Hematopoietic multipotent progenitor cell treated with erythropoietin and hydrocortisone succinate and interleukin-3 and kit ligand, for 8 days (in vitro differentiated cells): ENCODE measurements at regions not wholly inside any gene's neighbourhood (a gene's known extent, or its start where the extent isn't known, plus 50 kb on each side); places are given as distances from the start of the nearest gene placed in this dataset.
"Not testable (repeated sequence)": the region's sequence is repeated elsewhere in the genome, so short reads cannot be mapped to it uniquely, and the experiment has no call there.

Experiments
- DNase-seq: peaks from one replicate; pipeline ENCODE4 v3.0.0-alpha.2; 2015

DNA sequence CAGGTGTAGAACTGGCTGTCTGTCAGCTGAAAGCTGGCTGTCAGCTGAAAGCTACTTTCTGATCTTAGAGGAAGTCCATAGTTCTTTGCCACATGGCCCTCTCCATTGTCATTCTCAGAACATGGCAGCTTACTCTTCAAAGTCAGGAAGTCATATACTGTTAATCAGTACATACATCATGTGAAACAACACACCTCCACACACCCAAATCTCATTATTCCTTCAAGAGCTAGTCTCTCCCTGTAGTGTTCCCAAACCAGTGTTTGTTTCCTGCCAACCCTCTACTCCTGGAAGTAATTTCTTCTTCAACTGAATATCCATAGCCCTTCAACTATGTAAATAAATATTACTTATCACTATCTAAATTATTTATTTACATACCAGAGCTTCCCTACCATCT is 58.9 kb downstream of the OR5AK2 start:
- DNase-seq = no peak

- DNase-seq = no peak
These were observed 61.0 kb downstream of the OR5AK2 start for GRCh38 chr11:57049749-57050148.

GRCh38 chr11:57054817-57055216 is 66.1 kb downstream of the OR5AK2 start:
- DNase-seq = no peak

GRCh38 chr11:57055744-57056143 is 67.0 kb downstream of the OR5AK2 start:
- DNase-seq = no peak

DNA sequence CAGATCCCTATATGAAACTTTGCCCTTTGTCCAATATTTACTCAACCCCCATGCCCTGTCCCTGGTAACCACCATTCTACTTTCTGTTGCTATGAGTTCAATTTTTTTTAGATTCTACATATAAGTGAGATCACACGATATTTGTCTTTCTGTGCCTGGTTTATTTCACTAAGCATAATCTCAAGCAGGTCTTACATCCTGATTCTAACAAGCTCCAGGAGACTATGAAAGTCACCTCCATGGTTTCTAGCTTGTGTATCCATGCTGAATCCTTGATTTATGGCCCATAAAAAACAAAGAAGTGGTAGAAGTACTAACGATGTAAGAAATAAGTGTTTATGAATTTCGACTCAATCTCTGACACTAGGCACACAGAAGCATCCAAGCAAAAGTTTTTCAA is 68.0 kb downstream of the OR5AK2 start:
- no peak for DNase-seq

DNA sequence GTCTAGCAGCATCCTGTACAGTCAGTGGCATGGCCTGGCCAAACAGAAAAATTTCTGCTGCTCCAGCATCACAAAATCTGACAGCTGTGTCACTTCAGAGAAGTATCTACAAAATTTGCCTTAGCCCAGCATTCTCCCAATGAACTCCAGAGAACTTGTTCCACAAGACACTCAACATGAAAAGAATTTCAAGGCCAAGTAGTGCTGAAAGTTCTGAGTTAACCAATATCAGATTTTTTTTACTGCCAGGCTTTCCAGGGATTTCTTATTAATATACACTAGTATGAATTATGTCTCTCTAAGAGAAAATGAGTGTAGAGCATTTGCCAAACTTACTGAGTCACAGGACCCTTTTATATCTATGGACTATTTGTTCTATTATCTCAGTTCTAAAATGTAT is 68.8 kb downstream of the OR5AK2 start:
- no peak for DNase-seq

DNA sequence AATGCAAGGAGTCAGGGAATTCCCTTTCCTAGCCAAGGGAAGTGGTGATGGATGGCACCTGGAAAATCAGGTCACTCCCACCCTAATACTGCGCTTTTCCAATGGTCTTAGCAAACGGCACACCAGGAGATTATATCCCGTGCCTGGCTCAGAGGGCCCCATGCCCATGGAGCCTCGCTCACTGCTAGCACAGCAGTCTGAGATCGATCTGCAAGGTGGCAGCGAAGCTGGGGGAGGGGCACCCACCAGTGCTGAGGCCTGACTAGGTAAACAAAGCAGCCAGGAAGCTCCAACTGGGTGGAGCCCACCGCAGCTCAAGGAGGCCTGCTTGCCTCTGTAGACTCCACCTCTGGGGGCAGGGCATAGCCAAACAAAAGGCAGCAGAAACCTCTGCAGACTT is 74.2 kb downstream of the OR5AK2 start:
- DNase-seq = not testable (repeated sequence)

DNA sequence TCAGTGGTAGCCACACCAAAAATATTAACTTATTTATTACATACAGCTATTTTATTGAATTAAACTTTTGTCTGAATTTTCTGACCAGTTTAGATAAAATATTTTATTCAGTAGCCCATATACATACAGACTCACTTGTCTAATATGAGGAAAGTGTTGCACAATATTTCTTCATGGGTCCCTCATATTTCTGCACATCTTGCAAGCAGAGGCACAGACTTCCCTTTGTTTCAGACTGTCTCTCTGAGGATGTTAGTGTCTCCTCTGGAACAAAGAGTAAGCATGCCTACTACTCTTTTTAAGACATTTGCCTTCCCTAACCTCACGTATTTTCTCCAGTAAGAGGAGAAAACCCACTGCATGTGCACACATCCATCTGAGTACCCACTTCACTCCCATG is 81.2 kb downstream of the OR5AK2 start:
- no peak for DNase-seq

GRCh38 chr11:57071829-57072228 is 83.1 kb downstream of the OR5AK2 start:
- no peak for DNase-seq

GRCh38 chr11:57072640-57073039 is 83.9 kb downstream of the OR5AK2 start:
- no peak for DNase-seq

DNA sequence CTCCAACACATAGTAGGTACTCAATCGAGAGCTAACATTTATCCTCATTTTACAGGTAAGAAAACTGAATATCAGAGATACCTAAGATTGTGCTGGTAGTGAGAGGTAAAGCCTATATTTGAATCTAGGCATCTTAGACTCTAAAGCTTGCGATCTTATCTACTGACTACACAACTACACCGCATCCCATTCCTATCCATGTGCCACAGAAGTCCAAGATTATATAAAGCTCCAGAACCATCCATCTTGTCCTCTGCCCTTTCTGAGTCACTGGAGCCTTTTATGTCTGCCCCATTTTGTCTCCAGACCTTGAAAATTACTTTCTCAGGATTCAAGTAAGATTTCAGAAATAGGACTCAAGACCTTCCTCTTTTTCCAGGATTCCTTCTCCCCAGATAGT is 84.4 kb downstream of the OR5AK2 start:
- DNase-seq = no peak

GRCh38 chr11:57081356-57081755 is 92.6 kb downstream of the OR5AK2 start:
- DNase-seq = no peak

DNA sequence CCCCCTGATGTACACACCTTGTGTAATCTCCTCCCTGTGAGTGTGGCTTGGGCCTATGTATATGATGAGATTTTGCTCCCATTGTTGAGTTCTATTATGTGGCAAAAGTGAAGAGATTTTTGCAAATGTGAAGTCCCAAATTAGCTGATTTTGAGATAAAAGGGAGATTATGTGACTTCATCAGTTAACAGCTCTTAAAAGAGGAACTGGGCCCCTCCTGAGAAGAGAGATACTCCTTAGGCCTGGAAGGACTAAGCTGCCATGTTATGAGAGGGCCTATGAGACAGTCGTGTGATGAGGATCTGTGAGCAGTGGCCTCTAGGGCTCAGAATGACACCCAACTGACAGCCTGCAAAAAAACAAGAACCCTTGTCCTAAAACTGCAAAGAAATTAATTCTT is 93.4 kb downstream of the OR5AK2 start:
- no peak for DNase-seq

- no peak for DNase-seq
These were observed 95.1 kb downstream of the OR5AK2 start for GRCh38 chr11:57083641-57084385.

GRCh38 chr11:57085611-57086010 is 96.1 kb upstream of the LRRC55 start:
- DNase-seq = no peak

GRCh38 chr11:57087991-57088390 is 93.8 kb upstream of the LRRC55 start:
- no peak for DNase-seq

DNA sequence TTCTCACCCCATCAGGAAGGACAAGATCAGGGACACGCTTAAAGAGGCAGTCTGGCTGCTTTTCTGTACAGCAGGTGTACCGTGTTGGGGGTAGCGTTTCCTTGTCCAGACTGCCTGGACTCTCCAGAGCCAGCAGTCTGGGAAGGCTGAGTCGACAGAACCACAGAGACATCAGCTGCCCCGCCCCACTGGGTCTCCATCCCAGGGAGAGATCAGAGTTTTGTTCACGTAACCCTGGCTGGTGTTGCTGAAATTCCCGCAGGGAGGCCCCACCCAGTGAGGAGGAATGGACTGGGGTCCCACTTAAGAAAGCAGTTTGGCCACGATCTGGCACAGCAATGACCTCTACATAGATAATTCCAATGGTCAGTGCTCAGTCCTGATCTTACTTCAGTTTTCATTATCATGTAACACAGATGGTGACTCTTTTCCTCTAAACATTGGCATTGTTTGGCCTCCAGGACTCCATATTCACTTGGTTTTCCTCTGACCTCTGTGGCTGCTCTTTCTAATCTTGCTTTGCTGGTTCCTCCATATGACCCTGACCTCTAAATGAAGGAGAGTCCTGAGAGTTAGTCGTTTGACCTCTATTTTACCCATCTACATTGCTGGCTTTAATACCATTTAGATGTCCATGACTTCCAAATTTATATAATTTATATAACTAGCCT is 89.6 kb upstream of the LRRC55 start:
- no peak for DNase-seq

DNA sequence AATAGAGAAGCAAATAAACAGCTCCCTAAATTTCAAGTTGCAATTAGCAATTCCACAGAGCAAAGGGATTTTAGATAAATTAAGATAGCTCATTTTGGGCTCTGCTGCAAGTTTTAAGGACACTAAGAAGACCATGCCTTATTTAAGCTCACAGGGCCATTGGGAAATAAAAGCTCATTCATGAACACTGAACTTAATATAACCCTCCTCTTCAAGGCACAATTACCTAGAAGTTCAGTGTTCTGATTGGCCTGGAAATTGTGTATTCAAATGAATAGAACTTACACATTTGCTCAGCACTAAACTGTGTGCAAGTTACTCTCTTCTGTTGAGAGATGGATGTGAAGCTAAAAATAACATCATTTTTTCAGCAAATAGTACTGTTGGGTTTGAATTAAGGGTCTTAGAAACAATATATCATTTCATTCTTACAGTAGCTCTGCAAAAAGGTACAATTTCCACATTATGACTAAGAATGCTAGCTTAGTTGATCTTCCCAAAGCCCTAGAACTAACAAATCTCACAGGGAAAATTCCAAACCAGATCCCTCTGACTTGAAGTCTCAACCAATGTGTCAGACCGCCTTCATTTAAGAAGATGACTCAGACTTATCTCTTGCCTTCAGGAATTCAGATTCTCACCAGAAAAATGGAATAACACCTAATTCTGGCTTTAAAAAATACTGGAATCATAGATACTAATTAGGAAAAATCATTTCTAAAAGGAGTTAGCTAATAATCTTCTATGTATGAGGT is 87.4 kb upstream of the LRRC55 start:
- DNase-seq = no peak

DNA sequence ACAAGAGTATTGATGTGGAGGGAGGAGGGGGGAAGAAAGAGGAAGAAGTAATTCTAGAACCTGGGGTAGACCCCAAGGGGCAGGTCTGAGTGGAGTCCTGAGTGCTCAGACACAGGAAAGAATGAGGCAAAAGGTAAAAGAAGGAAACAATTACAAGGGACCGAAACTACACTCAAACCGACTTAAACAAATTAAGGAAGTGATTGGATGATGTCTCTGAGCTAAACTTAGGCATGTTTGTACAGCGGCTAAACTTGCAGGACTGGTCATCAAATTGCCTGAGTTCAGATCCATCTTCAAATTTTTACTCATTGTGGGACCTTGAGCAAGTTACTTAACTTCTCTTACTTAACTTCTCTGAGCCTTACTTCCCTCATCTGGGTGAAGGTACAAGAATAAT is 86.3 kb upstream of the LRRC55 start:
- DNase-seq = no peak

GRCh38 chr11:57095896-57096295 is 85.9 kb upstream of the LRRC55 start:
- DNase-seq = no peak

GRCh38 chr11:57097149-57097548 is 84.6 kb upstream of the LRRC55 start:
- no peak for DNase-seq

DNA sequence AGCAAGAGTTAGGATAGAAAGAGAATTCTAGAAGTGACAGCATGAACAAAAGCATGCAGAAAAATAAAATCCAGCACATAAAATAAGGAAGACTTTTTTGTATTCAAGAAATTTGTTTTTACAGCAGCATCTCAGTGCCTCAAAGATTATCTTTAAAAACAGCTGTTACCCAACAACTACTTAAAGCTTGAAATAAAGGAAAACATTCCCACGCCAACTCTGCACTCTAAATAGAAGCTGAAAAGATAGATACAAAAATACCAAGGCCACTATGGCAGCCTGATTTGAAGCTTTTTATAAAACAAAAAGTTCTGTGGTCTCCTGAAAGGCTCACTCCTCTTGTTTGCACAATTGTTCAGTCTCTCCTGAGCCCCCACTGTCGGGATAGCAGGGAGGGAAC is 83.6 kb upstream of the LRRC55 start:
- no peak for DNase-seq

GRCh38 chr11:57100638-57101331 is 81.0 kb upstream of the LRRC55 start:
- DNase-seq = no peak
